GM18909 (cell line): ENCODE measurements at regions not wholly inside any gene's neighbourhood (a gene's known extent, or its start where the extent isn't known, plus 50 kb on each side); places are given as distances from the start of the nearest gene placed in this dataset.
"Not testable (repeated sequence)": the region's sequence is repeated elsewhere in the genome, so short reads cannot be mapped to it uniquely, and the experiment has no call there.

Source experiments
- ATAC-seq: cut with Tn5 transposase; IDR thresholded peaks from one replicate; pipeline ENCODE4 v1.9.1; 2021; ENCODE audit warnings: mild to moderate bottlenecking; ENCODE audit not compliant: unreplicated experiment, poor library complexity

DNA sequence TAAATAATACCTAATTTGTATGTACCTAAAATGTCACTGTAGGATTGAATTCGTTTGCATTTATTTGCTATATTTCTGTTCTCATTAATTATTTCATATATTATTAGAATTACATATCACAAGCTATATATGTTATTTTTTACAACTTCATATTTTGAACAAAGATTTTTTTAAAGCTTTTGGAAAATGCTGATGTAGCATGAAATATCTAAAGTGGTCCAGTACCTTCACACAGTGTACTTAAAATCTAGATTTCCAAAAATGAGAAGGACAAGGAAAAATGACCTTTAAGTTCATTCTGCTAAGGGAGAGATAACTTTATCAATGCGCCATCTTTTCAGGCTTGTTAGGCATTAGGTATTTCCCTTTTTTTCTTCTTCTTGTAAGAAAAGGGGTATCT lies 71.8 kb downstream of the LARP7 start:
- ATAC-seq: no peak

- no peak for ATAC-seq
Observed at GRCh38 chr4:112714922-112715901, 78.3 kb downstream of the LARP7 start.

- ATAC-seq: no peak
Observed at GRCh38 chr4:112717856-112718255, 80.9 kb downstream of the LARP7 start.

DNA sequence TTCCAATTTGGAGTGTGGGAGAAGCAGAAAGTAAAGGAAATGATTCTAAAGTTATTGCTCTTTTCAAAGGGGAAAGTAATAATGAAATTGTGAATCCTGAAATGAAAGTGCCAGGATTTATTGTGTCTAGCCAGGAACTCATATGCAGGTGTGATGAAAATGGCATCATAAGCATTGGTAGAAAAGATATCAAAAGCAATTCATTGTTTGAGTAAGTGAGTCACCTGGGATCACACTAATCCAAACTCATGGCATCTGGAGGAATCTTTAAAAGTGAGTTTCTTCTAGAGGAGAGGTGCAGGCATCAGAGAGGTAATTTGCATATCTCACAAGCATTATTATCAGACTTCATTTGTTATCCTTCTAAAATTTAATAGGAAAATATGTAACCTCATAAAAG lies 84.7 kb downstream of the LARP7 start:
- ATAC-seq: no peak

DNA sequence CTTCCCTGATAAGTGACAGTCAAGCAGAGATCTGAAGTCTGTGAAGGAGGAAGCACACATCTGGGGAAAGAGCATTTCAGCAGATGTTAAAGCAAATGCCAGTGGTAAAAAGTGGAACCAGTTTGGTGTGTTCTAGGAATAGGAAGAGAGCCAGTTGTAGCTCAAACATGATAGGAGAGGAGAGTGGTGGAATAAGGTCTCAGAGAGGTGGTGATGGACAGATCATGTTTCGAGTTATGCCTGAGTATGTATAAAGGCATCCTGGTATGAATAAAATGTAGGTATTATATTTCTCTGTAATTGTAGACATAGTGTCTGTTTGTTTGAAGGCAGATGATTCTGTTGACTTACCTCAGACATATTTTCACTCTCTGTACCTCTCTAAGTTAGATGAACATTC lies 89.1 kb downstream of the LARP7 start:
- ATAC-seq: no peak

DNA sequence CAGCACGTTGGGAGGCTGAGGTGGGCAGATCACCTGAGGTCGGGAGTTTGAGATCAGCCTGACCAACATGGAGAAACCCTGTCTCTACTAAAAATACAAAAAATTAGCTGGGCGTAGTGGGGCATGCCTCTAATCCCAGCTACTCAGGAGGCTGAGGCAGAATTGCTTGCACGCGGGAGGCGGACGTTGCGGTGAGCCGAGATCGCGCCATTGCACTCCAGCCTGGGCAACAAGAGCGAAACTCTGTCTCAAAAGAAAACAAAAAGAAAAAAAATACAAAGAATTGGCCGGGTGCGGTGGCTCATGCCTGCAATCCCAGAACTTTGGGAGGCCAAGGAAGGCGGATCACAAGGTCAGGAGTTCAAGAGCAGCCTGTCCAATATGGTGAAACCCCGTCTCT lies 90.8 kb downstream of the LARP7 start:
- ATAC-seq: not testable (repeated sequence)

DNA sequence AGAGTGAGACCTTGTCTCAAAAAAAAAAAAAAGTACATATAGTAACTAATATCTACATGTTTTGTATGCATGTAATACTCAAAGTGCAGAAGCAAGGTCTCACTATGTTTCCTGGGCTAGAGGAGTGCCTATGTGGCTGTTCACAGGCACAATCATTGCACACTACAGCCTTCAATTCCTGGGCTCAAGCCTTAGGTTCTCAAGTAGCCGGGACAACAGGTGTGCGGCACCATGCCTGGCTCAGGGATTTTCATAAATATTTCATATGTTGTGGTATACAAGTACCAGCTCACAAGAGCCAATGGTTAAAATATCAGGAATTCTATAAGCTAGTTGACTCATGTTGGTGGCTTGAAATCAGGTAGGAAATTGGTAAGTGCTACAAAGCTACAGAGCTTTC lies 94.8 kb downstream of the LARP7 start:
- no peak for ATAC-seq

GRCh38 chr4:112732142-112732541 lies 95.2 kb downstream of the LARP7 start:
- ATAC-seq: no peak

- ATAC-seq: peak; percentile 79
Observed at GRCh38 chr4:112735474-112735951, 98.6 kb downstream of the LARP7 start.

- ATAC-seq: peak; percentile 51
Observed at GRCh38 chr4:112736718-112737135, 99.8 kb downstream of the LARP7 start.

- ATAC-seq: no peak
Observed at GRCh38 chr4:112739442-112739841, 102.5 kb downstream of the LARP7 start.

DNA sequence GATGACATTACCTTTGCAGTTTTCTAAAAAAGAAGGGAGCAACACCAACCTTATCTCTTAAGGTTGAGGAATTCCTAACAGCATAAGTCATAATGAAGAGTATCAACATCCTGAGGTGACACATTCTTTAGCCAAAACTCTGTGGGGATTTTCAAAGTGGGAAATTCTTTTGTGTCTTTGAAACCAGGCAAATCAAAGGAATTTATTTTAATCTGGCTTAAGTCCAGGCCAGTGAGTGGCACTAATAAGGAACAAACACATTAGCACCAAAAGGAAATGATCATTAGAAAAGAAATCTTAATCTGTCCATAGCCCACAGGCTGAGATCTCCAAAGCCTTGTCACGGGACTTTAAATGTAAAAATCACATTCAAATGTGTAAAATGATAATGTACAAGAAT lies 110.1 kb downstream of the LARP7 start:
- no peak for ATAC-seq

GRCh38 chr4:112748352-112748878 lies 111.5 kb downstream of the LARP7 start:
- ATAC-seq: no peak

DNA sequence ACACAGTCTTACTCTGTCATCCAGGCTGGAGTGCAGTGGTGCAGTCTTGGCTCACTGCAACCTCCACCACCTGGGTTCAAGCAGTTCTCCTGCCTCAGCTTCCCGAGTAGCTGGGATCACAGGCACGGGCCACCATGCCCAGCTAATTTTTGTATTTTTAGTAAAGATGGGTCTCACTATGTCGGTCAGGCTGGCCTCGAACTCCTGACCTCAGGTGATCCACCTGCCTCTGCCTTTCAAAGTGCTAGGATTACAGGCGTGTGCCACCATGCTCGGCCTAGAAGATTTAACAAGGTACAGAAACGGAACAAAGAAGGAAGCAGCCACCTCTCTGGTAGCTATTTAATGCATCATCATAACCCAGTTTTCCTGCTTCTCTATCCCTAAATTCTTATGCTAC lies 113.8 kb downstream of the LARP7 start:
- ATAC-seq: not testable (repeated sequence)

GRCh38 chr4:112751447-112751846 lies 114.5 kb downstream of the LARP7 start:
- ATAC-seq: no peak

GRCh38 chr4:112752061-112752460 lies 115.1 kb downstream of the LARP7 start:
- no peak for ATAC-seq

- ATAC-seq: no peak
Observed at GRCh38 chr4:112752510-112752909, 115.6 kb downstream of the LARP7 start.

DNA sequence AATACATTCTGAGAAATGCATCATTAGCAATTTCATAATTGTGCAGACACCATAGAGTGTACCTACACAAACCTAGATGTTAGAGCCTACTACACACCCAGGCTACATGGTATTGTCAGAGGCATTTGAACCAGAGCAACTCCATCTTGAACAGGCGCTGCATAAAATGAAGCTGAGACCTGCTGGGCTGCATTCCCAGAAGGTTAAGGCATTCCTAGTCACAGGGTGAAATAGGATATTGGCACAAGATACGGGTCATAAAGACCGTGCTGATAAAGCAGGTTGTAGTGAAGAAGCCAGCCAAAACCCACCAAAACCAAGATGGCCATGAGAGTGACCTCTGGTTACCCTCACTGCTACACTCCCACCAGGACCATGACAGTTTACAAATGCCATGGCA lies 116.4 kb downstream of the LARP7 start:
- no peak for ATAC-seq

- ATAC-seq: no peak
Observed at GRCh38 chr4:112759313-112759712, 122.4 kb downstream of the LARP7 start.

- peak; percentile 71 for ATAC-seq
Observed at GRCh38 chr4:112765317-112765974, 128.5 kb downstream of the LARP7 start.

GRCh38 chr4:112766422-112766821 lies 129.5 kb downstream of the LARP7 start:
- ATAC-seq: peak; percentile 52
